Right ventricle myocardium inferior (tissue), 1 donor: ENCODE measurements at regions not wholly inside any gene's neighbourhood (a gene's known extent, or its start where the extent isn't known, plus 50 kb on each side); places are given as distances from the start of the nearest gene placed in this dataset.

Source experiments
- ATAC-seq: fragments of 200-7000 bp; cut with Tn5 transposase; one replicate; pipeline ENCODE4 v1.9.1; 2020; ENCODE audit warnings: mild to moderate bottlenecking, moderate library complexity
- DNase-seq: peaks from one replicate; pipeline ENCODE4 v3.0.0; 2021; ENCODE audit errors: missing footprints
- intact Hi-C: fragments of 100-400 bp; cut with DNase I; formaldehyde crosslinking; loops from one replicate; pipeline ENCODE4 v1.11.0; 2022
- donor health status: DM: no; HTN: yes; CAD: no; lungs with severe emphysema.

GRCh38 chr19:56939951-56940350 is 99.4 kb upstream of the PEG3 start:
- ATAC-seq (no peak), DNase-seq (no peak)
- intact Hi-C loops: no loop called here

- intact Hi-C loops: no loop called here
- ATAC-seq: peak; percentile 82
- DNase-seq: peak; percentile 81
Observed at GRCh38 chr19:56942756-56943155, 102.2 kb upstream of the PEG3 start.

GRCh38 chr19:56946159-56946558 is 105.6 kb upstream of the PEG3 start:
- ATAC-seq: no peak
- intact Hi-C loops: no loop called here
- DNase-seq: no peak

- DNase-seq (no peak), ATAC-seq (no peak)
- intact Hi-C loops: no loop called here
Observed at GRCh38 chr19:56947206-56947605, 106.7 kb upstream of the PEG3 start.

GRCh38 chr19:56949626-56950025 is 109.1 kb upstream of the PEG3 start:
- intact Hi-C loops: no loop called here
- DNase-seq (no peak), ATAC-seq (peak; percentile 57)

GRCh38 chr19:56951672-56952071 is 111.1 kb upstream of the PEG3 start:
- DNase-seq (no peak), ATAC-seq (no peak)

GRCh38 chr19:56953470-56953869 is 112.9 kb upstream of the PEG3 start:
- ATAC-seq: no peak

More at GRCh38 chr19:56951672-56952071, 111.1 kb upstream of the PEG3 start:
- intact Hi-C loops: no loop called here

GRCh38 chr19:56955637-56956216 is 115.2 kb upstream of the PEG3 start:
- intact Hi-C loops: no loop called here
- no peak for DNase-seq
- ATAC-seq: no peak

More at GRCh38 chr19:56953470-56953869, 112.9 kb upstream of the PEG3 start:
- intact Hi-C loops: no loop called here
- no peak for DNase-seq

- ATAC-seq (no peak), DNase-seq (no peak)
- intact Hi-C loops: no loop called here
Observed at GRCh38 chr19:56956503-56957226, 116.1 kb upstream of the PEG3 start.

- no peak for ATAC-seq
- no peak for DNase-seq
- intact Hi-C loops: no loop called here
Observed at GRCh38 chr19:56959205-56959604, 118.7 kb upstream of the PEG3 start.

GRCh38 chr19:56960959-56961543 is 120.5 kb upstream of the PEG3 start:
- ATAC-seq (no peak), DNase-seq (no peak)
- intact Hi-C loops: no loop called here

- DNase-seq (no peak), ATAC-seq (no peak)
- intact Hi-C loops: no loop called here
Observed at GRCh38 chr19:56964410-56964920, 123.9 kb upstream of the PEG3 start.

- intact Hi-C loops: no loop called here
- no peak for DNase-seq
- ATAC-seq: no peak
Observed at GRCh38 chr19:56966225-56966696, 125.7 kb upstream of the PEG3 start.

GRCh38 chr19:56966697-56967299 is 126.3 kb upstream of the PEG3 start:
- DNase-seq: no peak
- no peak for ATAC-seq
- intact Hi-C loops: no loop called here

GRCh38 chr19:56969156-56969555 is 128.6 kb upstream of the PEG3 start:
- ATAC-seq: no peak

GRCh38 chr19:56969759-56970178 is 129.2 kb upstream of the PEG3 start:
- ATAC-seq (peak; percentile 37), DNase-seq (no peak)
- intact Hi-C loops: no loop called here

More at GRCh38 chr19:56969156-56969555, 128.6 kb upstream of the PEG3 start:
- intact Hi-C loops: no loop called here
- DNase-seq: no peak

GRCh38 chr19:56971230-56971629 is 130.7 kb upstream of the PEG3 start:
- intact Hi-C loops: no loop called here
- ATAC-seq (no peak), DNase-seq (no peak)

GRCh38 chr19:56972291-56972841 is 131.8 kb upstream of the PEG3 start:
- DNase-seq (no peak), ATAC-seq (no peak)
- intact Hi-C loops: no loop called here
